ENCODE measurements at regions not wholly inside any gene's neighbourhood (a gene's known extent, or its start where the extent isn't known, plus 50 kb on each side); places are given as distances from the start of the nearest gene placed in this dataset.
"Not testable (repeated sequence)": the region's sequence is repeated elsewhere in the genome, so short reads cannot be mapped to it uniquely, and the experiment has no call there.

DNA sequence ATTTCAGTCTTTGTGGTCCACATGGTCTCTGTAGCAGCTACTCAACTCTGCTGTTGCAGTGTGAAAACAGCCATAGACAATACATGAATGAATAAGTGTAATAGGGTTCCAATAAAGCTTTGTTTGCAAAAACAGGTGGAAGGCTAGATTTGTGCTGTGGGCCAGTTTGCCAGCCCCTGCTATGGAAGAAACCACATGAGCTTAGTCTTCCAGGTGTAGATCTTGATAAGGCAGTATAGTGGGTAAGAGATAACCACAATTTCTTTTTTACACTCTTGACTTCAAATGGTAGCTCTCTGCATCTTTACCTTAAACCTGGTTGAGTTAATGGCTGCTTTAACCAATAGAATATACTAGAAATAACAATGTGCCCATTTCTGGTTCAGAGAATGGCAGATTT is 135.0 kb upstream of the PALS2 start:
- H3K27ac ChIP-seq (replicated peaks): no peak overlapping the region
- TF ChIP-seq, protein P1, sequence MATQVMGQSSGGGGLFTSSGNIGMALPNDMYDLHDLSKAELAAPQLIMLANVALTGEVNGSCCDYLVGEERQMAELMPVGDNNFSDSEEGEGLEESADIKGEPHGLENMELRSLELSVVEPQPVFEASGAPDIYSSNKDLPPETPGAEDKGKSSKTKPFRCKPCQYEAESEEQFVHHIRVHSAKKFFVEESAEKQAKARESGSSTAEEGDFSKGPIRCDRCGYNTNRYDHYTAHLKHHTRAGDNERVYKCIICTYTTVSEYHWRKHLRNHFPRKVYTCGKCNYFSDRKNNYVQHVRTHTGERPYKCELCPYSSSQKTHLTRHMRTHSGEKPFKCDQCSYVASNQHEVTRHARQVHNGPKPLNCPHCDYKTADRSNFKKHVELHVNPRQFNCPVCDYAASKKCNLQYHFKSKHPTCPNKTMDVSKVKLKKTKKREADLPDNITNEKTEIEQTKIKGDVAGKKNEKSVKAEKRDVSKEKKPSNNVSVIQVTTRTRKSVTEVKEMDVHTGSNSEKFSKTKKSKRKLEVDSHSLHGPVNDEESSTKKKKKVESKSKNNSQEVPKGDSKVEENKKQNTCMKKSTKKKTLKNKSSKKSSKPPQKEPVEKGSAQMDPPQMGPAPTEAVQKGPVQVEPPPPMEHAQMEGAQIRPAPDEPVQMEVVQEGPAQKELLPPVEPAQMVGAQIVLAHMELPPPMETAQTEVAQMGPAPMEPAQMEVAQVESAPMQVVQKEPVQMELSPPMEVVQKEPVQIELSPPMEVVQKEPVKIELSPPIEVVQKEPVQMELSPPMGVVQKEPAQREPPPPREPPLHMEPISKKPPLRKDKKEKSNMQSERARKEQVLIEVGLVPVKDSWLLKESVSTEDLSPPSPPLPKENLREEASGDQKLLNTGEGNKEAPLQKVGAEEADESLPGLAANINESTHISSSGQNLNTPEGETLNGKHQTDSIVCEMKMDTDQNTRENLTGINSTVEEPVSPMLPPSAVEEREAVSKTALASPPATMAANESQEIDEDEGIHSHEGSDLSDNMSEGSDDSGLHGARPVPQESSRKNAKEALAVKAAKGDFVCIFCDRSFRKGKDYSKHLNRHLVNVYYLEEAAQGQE (IDR thresholded peaks at IDR 0.05; ENCODE audit: insufficient replicate concordance, low read depth): no peak
- TF ChIP-seq, protein P2, sequence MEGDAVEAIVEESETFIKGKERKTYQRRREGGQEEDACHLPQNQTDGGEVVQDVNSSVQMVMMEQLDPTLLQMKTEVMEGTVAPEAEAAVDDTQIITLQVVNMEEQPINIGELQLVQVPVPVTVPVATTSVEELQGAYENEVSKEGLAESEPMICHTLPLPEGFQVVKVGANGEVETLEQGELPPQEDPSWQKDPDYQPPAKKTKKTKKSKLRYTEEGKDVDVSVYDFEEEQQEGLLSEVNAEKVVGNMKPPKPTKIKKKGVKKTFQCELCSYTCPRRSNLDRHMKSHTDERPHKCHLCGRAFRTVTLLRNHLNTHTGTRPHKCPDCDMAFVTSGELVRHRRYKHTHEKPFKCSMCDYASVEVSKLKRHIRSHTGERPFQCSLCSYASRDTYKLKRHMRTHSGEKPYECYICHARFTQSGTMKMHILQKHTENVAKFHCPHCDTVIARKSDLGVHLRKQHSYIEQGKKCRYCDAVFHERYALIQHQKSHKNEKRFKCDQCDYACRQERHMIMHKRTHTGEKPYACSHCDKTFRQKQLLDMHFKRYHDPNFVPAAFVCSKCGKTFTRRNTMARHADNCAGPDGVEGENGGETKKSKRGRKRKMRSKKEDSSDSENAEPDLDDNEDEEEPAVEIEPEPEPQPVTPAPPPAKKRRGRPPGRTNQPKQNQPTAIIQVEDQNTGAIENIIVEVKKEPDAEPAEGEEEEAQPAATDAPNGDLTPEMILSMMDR (IDR thresholded peaks at IDR 0.05; ENCODE audit: insufficient read depth, low read length): no peak
- TF ChIP-seq POLR2AphosphoS5 (IDR thresholded peaks at IDR 0.05; ENCODE audit: low read depth) (no peak), SPI1 (IDR thresholded peaks at IDR 0.05; ENCODE audit: borderline replicate concordance, low read depth) (no peak), GABPA (IDR thresholded peaks at IDR 0.05; ENCODE audit: low read depth) (no peak)
- H3K27me3 ChIP-seq (ENCODE audit: insufficient read depth, poor library complexity, severe bottlenecking): no peaks in the 10 kb centered on the region
- no peak overlapping the region for H3K4me3 ChIP-seq (replicated peaks; ENCODE audit: insufficient read depth, low read length)
- no peak for DNase-seq (ENCODE audit: low read depth in 1 of 2, low spot score in 1 of 2)

DNA sequence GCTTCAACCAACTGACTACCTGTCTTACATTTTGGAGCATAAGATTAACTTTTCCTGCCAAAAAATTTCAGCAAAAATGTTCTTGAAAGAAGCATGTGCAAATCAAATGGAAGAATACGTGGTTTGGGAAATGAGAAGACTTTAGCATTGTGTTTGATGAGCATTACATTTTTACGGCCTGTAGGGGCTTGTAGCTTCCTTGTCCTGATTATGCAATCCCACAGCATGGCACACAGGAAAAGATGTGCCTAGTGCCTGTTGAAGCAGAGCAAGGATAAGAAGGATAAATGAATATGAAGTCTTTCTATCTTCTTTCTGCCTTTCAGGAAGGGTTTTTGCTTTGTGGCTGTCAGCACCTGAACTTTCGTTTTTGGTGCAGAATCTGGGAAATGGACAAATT is 134.1 kb upstream of the PALS2 start:
- not testable (repeated sequence) for H3K27ac ChIP-seq (replicated peaks); H3K4me3 ChIP-seq (replicated peaks; ENCODE audit: insufficient read depth, low read length); H3K27me3 ChIP-seq (ENCODE audit: insufficient read depth, poor library complexity, severe bottlenecking); DNase-seq (ENCODE audit: low read depth in 1 of 2, low spot score in 1 of 2)

DNA sequence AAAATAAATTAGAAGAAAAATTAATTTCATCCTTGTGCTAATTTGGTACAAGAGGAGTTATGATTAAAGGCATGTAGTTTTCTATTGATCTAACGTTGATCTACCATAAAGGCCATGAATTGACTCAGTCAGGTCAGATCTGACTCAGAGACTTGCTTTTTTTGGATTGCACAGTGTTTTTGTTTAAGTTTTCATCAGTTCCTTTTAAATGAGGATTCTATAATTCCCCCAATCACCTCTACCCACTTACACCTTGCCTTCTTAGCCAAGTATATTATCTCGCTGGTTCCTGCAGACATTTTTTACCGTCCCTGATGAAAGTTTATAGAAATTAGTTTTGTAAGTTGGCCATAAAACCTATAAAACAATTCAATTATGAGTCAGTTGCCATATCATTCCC is 132.4 kb upstream of the PALS2 start:
- H3K27me3 ChIP-seq (ENCODE audit: insufficient read depth, poor library complexity, severe bottlenecking): no peaks in the 10 kb centered on the region
- no peak overlapping the region for H3K27ac ChIP-seq (replicated peaks)
- no peak for TF ChIP-seq GABPA (IDR thresholded peaks at IDR 0.05; ENCODE audit: low read depth)
- TF ChIP-seq SPI1 (IDR thresholded peaks at IDR 0.05; ENCODE audit: borderline replicate concordance, low read depth): no peak
- TF ChIP-seq, protein P1 (IDR thresholded peaks at IDR 0.05; ENCODE audit: insufficient replicate concordance, low read depth): no peak
- TF ChIP-seq, protein P2 (IDR thresholded peaks at IDR 0.05; ENCODE audit: insufficient read depth, low read length): no peak
- no peak for TF ChIP-seq POLR2AphosphoS5 (IDR thresholded peaks at IDR 0.05; ENCODE audit: low read depth)
- no peak overlapping the region for H3K4me3 ChIP-seq (replicated peaks; ENCODE audit: insufficient read depth, low read length)
- DNase-seq (ENCODE audit: low read depth in 1 of 2, low spot score in 1 of 2): no peak

DNA sequence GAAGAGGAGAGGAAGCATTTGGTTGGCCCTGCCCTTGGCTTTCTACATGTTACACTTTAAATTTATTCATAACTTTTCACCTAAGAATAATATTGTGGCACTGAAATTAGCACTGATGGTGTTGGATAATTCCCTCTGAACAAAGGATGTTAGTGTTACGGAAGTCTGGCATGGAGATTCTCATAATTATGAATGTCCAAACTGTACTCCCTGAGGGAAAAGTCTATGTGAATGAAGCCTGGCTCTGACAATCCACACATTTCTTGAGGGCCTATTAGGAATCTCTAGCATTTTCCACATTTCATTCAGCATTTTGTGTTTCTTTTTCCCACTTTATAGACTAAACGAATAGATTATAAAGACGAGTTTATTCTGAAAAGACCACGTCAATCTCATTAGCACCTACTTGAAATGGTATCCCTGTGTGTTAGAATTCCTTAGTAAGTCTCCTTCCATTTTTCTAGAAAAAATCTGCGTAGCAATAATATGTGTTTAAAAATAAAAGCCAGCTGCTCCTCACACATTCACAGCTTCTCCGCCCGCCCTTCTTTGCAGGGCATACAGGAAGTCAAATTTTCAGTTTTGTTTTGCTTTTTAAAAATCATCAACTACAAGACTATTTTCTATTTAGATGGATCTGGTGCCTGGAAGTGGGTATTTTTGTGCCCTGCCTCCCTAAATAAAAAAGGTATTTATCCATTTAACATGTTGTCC is 131.8 kb upstream of the PALS2 start:
- Histone ChIP-seq H3K27me3 (ENCODE audit: insufficient read depth, poor library complexity, severe bottlenecking) (no peaks in the 10 kb centered on the region), H3K4me3 (replicated peaks; ENCODE audit: insufficient read depth, low read length) (no peak overlapping the region), H3K27ac (replicated peaks) (no peak overlapping the region)
- no peak for DNase-seq (ENCODE audit: low read depth in 1 of 2, low spot score in 1 of 2)
- TF ChIP-seq, protein P1 (IDR thresholded peaks at IDR 0.05; ENCODE audit: insufficient replicate concordance, low read depth): no peak
- TF ChIP-seq POLR2AphosphoS5 (IDR thresholded peaks at IDR 0.05; ENCODE audit: low read depth) (no peak), SPI1 (IDR thresholded peaks at IDR 0.05; ENCODE audit: borderline replicate concordance, low read depth) (no peak), GABPA (IDR thresholded peaks at IDR 0.05; ENCODE audit: low read depth) (no peak)
- TF ChIP-seq, protein P2 (IDR thresholded peaks at IDR 0.05; ENCODE audit: insufficient read depth, low read length): no peak
